AG09319 (cell line): ENCODE measurements at regions not wholly inside any gene's neighbourhood (a gene's known extent, or its start where the extent isn't known, plus 50 kb on each side); places are given as distances from the start of the nearest gene placed in this dataset.

Experiments used
- DNase-seq: peaks from one replicate; pipeline ENCODE4 v3.0.0-alpha.2; 2010; ENCODE audit warnings: low read depth; ENCODE audit errors: extremely low read depth
- CTCF ChIP-seq: IDR thresholded peaks from 2 replicates; pipeline ENCODE4 v1.5.1; 2011; ENCODE audit warnings: low read depth, mild to moderate bottlenecking, inconsistent platforms, low read length, moderate library complexity

GRCh38 chr2:15049096-15049993, 416.8 kb downstream of the LRATD1 start:
- no peak for TF ChIP-seq CTCF
- DNase-seq, result no peak

GRCh38 chr2:15050483-15050882, 418.0 kb downstream of the LRATD1 start:
- no peak for TF ChIP-seq CTCF

DNA sequence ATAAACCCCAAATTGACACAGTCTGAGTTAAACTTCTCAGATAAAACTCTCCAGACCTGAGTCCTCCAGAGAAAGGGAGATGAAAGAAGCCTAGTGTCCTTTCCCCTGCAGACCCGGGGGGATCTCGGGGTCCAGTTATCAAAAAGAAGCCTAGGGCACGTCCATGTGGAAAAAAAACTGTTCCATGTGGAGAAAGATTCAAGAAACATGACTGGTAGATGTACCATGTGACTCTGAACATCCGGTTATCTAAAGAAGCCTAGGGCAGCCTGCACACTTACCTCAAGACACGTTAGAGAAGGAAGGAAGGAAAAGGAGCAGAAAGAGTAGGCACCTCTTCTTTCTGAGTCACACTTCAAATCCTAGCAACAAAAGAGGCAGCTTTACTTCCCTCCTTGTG, 421.0 kb downstream of the LRATD1 start:
- no peak for TF ChIP-seq CTCF
- DNase-seq, result no peak

More at GRCh38 chr2:15050483-15050882, 418.0 kb downstream of the LRATD1 start:
- no peak for DNase-seq

DNA sequence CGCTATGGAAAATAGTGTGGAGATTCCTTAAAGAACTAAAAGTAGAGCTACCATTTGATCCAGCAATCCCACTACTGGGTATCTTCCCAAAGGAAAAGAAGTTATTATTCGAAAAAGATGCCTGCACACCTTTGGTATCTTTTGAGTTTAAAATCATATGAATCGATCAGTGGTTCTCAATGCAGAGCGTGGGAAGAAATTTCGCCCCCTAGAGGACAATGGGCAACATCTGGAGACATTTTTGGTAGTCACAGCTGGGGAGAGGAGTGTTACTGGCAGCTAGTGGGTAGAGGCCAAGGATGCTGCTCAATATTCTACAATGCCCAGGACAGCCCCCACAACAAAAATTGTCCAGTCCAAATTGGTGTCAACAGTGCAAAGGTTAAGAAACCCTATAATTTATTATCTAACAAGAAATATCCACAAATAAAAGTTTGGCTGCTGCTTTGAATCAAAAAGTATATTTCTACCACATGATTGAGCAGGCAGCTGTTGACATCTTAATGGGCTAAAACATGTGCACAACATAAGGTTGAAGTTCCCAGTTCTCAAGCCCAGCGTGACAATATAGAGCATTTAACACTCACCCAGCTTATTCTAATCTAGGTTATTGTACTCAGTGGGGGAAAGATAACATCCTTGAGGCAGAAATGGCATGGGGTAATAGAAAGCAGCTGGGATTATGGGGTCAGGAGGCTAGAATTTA, 425.7 kb downstream of the LRATD1 start:
- no peak for DNase-seq
- TF ChIP-seq CTCF, result peak; percentile 4

GRCh38 chr2:15058721-15059157, 426.2 kb downstream of the LRATD1 start:
- DNase-seq, result no peak
- no peak for TF ChIP-seq CTCF

GRCh38 chr2:15059870-15060512, 427.5 kb downstream of the LRATD1 start:
- DNase-seq, result no peak
- no peak for TF ChIP-seq CTCF
